ENCODE measurements at regions not wholly inside any gene's neighbourhood (a gene's known extent, or its start where the extent isn't known, plus 50 kb on each side); places are given as distances from the start of the nearest gene placed in this dataset.

- TF ChIP-seq POLR2AphosphoS5 (IDR thresholded peaks at IDR 0.05): no peak
- TF ChIP-seq POLR2A (IDR thresholded peaks at IDR 0.05): no peak
- TF ChIP-seq, protein P1, sequence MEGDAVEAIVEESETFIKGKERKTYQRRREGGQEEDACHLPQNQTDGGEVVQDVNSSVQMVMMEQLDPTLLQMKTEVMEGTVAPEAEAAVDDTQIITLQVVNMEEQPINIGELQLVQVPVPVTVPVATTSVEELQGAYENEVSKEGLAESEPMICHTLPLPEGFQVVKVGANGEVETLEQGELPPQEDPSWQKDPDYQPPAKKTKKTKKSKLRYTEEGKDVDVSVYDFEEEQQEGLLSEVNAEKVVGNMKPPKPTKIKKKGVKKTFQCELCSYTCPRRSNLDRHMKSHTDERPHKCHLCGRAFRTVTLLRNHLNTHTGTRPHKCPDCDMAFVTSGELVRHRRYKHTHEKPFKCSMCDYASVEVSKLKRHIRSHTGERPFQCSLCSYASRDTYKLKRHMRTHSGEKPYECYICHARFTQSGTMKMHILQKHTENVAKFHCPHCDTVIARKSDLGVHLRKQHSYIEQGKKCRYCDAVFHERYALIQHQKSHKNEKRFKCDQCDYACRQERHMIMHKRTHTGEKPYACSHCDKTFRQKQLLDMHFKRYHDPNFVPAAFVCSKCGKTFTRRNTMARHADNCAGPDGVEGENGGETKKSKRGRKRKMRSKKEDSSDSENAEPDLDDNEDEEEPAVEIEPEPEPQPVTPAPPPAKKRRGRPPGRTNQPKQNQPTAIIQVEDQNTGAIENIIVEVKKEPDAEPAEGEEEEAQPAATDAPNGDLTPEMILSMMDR (IDR thresholded peaks at IDR 0.05): no peak
These were observed 256.1 kb upstream of the SIX2 start for GRCh38 chr2:45265336-45265735.

Data from breast epithelium (tissue), 3 donors.